ENCODE measurements at regions not wholly inside any gene's neighbourhood (a gene's known extent, or its start where the extent isn't known, plus 50 kb on each side); places are given as distances from the start of the nearest gene placed in this dataset.
"Not testable (repeated sequence)": the region's sequence is repeated elsewhere in the genome, so short reads cannot be mapped to it uniquely, and the experiment has no call there.

GRCh38 chr2:187684174-187684573 is 129.9 kb upstream of the TFPI start:
- DNase-seq (ENCODE audit: low read depth): peak; percentile 31

- DNase-seq (ENCODE audit: low read depth): no peak
Observed at GRCh38 chr2:187686416-187687024, 132.3 kb upstream of the TFPI start.

GRCh38 chr2:187687585-187687984 is 133.3 kb upstream of the TFPI start:
- no peak for DNase-seq (ENCODE audit: low read depth)

GRCh38 chr2:187689372-187689771 is 135.1 kb upstream of the TFPI start:
- DNase-seq (ENCODE audit: low read depth): no peak

- no peak for DNase-seq (ENCODE audit: low read depth)
Observed at GRCh38 chr2:187693923-187694322, 139.7 kb upstream of the TFPI start.

- not testable (repeated sequence) for DNase-seq (ENCODE audit: low read depth)
Observed at GRCh38 chr2:187696644-187697043, 142.4 kb upstream of the TFPI start.

GRCh38 chr2:187698374-187699110 is 144.3 kb upstream of the TFPI start:
- no peak for DNase-seq (ENCODE audit: low read depth)

GRCh38 chr2:187702157-187702556 is 147.9 kb upstream of the TFPI start:
- no peak for DNase-seq (ENCODE audit: low read depth)

GRCh38 chr2:187708272-187708671 is 154.0 kb upstream of the TFPI start:
- DNase-seq (ENCODE audit: low read depth): no peak

GRCh38 chr2:187709065-187709464 is 154.8 kb upstream of the TFPI start:
- no peak for DNase-seq (ENCODE audit: low read depth)

- no peak for DNase-seq (ENCODE audit: low read depth)
Observed at GRCh38 chr2:187710791-187711521, 156.7 kb upstream of the TFPI start.

- DNase-seq (ENCODE audit: low read depth): no peak
Observed at GRCh38 chr2:187715590-187715989, 161.4 kb upstream of the TFPI start.

GRCh38 chr2:187716301-187716700 is 162.1 kb upstream of the TFPI start:
- no peak for DNase-seq (ENCODE audit: low read depth)

GRCh38 chr2:187718092-187718491 is 163.9 kb upstream of the TFPI start:
- DNase-seq (ENCODE audit: low read depth): no peak

- DNase-seq (ENCODE audit: low read depth): no peak
Observed at GRCh38 chr2:187719510-187719909, 165.3 kb upstream of the TFPI start.

- no peak for DNase-seq (ENCODE audit: low read depth)
Observed at GRCh38 chr2:187748958-187749357, 194.7 kb upstream of the TFPI start.

- DNase-seq (ENCODE audit: low read depth): no peak
Observed at GRCh38 chr2:187749804-187750431, 195.7 kb upstream of the TFPI start.

GRCh38 chr2:187768995-187769394 is 214.8 kb upstream of the TFPI start:
- no peak for DNase-seq (ENCODE audit: low read depth)

GRCh38 chr2:187769437-187769836 is 215.2 kb upstream of the TFPI start:
- no peak for DNase-seq (ENCODE audit: low read depth)

GRCh38 chr2:187774551-187775071 is 220.4 kb upstream of the TFPI start:
- no peak for DNase-seq (ENCODE audit: low read depth)

GRCh38 chr2:187775196-187775595 is 221.0 kb upstream of the TFPI start:
- no peak for DNase-seq (ENCODE audit: low read depth)

GRCh38 chr2:187775651-187776050 is 221.4 kb upstream of the TFPI start:
- no peak for DNase-seq (ENCODE audit: low read depth)

Data from forelimb muscle (tissue), 1 donor.